H9 (cell line): ENCODE measurements at regions not wholly inside any gene's neighbourhood (a gene's known extent, or its start where the extent isn't known, plus 50 kb on each side); places are given as distances from the start of the nearest gene placed in this dataset.

Source experiments
- DNase-seq: peaks from one replicate; pipeline ENCODE4 v3.0.0-alpha.2; 2017
- H2AFZ ChIP-seq: one replicate; pipeline ENCODE4 v1.6.1; 2013; ENCODE audit warnings: mild to moderate bottlenecking, low read length, control low read depth, moderate library complexity
- H2AK5ac ChIP-seq: 2 replicates; pipeline ENCODE4 v1.6.1; 2013; ENCODE audit warnings: low read length, control low read depth, mixed read lengths; ENCODE audit not compliant: insufficient read length
- H2BK120ac ChIP-seq: one replicate; pipeline ENCODE4 v1.6.1; 2013; ENCODE audit warnings: low read depth, mild to moderate bottlenecking, low read length, control low read depth, inconsistent platforms; ENCODE audit not compliant: poor library complexity, severe bottlenecking
- H2BK12ac ChIP-seq: 2 replicates; pipeline ENCODE4 v1.6.1; 2013; ENCODE audit warnings: low read length, control low read depth, mixed read lengths, low read depth; ENCODE audit not compliant: insufficient read length
- H2BK15ac ChIP-seq: 2 replicates; pipeline ENCODE4 v1.6.1; 2013; ENCODE audit warnings: low read depth, low read length, control low read depth
- H2BK20ac ChIP-seq: one replicate; pipeline ENCODE4 v1.6.1; 2013; ENCODE audit warnings: low read depth, mild to moderate bottlenecking, low read length, control low read depth, inconsistent platforms; ENCODE audit not compliant: poor library complexity, severe bottlenecking
- H2BK5ac ChIP-seq: 2 replicates; pipeline ENCODE4 v1.6.1; 2013; ENCODE audit warnings: low read length, control low read depth, mixed read lengths; ENCODE audit not compliant: insufficient read length
- H3K14ac ChIP-seq: 2 replicates; pipeline ENCODE4 v1.6.1; 2013; ENCODE audit warnings: low read length, control low read depth; ENCODE audit not compliant: insufficient read depth
- H3K18ac ChIP-seq: 2 replicates; pipeline ENCODE4 v1.6.1; 2013; ENCODE audit warnings: low read depth, mild to moderate bottlenecking, mixed read lengths, low read length, control low read depth; ENCODE audit not compliant: insufficient read length
- H3K23ac ChIP-seq: 2 replicates; pipeline ENCODE4 v1.6.1; 2013; ENCODE audit warnings: low read length, control low read depth, mixed read lengths, low read depth; ENCODE audit not compliant: insufficient read length
- H3K23me2 ChIP-seq: 2 replicates; pipeline ENCODE4 v1.6.1; 2013; ENCODE audit warnings: low read depth, mild to moderate bottlenecking, mixed read lengths, low read length, control low read depth; ENCODE audit not compliant: insufficient read length, poor library complexity, severe bottlenecking
- H3K27ac ChIP-seq: 2 replicates; pipeline ENCODE4 v1.5.1; 2013; ENCODE audit warnings: low read length, control low read depth, mixed read lengths, low read depth; ENCODE audit not compliant: insufficient read length
- H3K27me3 ChIP-seq: 2 replicates; pipeline ENCODE4 v1.6.1; 2013; ENCODE audit warnings: low read length, control low read depth, inconsistent platforms; ENCODE audit not compliant: insufficient read depth
- H3K4ac ChIP-seq: 2 replicates; pipeline ENCODE4 v1.6.1; 2013; ENCODE audit warnings: low read depth, mild to moderate bottlenecking, control low read depth, inconsistent platforms, low read length, moderate library complexity
- H3K4me1 ChIP-seq: 2 replicates; pipeline ENCODE4 v1.6.1; 2013; ENCODE audit warnings: low read length, control low read depth, inconsistent platforms; ENCODE audit not compliant: insufficient read depth
- H3K4me2 ChIP-seq: 2 replicates; pipeline ENCODE4 v1.6.1; 2013; ENCODE audit warnings: low read length, control low read depth, mixed read lengths; ENCODE audit not compliant: insufficient read length, insufficient read depth
- H3K56ac ChIP-seq: 2 replicates; pipeline ENCODE4 v1.6.1; 2013; ENCODE audit warnings: low read depth, mild to moderate bottlenecking, mixed read lengths, low read length, control low read depth; ENCODE audit not compliant: insufficient read length
- H3K79me1 ChIP-seq: 2 replicates; pipeline ENCODE4 v1.6.1; 2013; ENCODE audit warnings: low read depth, mild to moderate bottlenecking, moderate library complexity, low read length, control low read depth, inconsistent platforms; ENCODE audit not compliant: insufficient read depth, poor library complexity, severe bottlenecking
- H3K79me2 ChIP-seq: 2 replicates; pipeline ENCODE4 v1.6.1; 2013; ENCODE audit warnings: low read length, control low read depth, inconsistent platforms; ENCODE audit not compliant: insufficient read depth
- H3K9ac ChIP-seq: 2 replicates; pipeline ENCODE4 v1.6.1; 2013; ENCODE audit warnings: low read length, control low read depth, mixed read lengths; ENCODE audit not compliant: insufficient read length; ENCODE audit errors: extremely low read depth
- H3K9me3 ChIP-seq: one replicate; pipeline ENCODE4 v1.6.1; 2013; ENCODE audit warnings: low read depth, low read length, inconsistent platforms; ENCODE audit not compliant: control insufficient read depth
- H3T11ph ChIP-seq: one replicate; pipeline ENCODE4 v1.6.1; 2013; ENCODE audit warnings: mild to moderate bottlenecking, low read length, control low read depth, inconsistent platforms
- H4K20me1 ChIP-seq: one replicate; pipeline ENCODE4 v1.6.1; 2013; ENCODE audit not compliant: control insufficient read depth, insufficient read length, insufficient read depth
- H4K5ac ChIP-seq: 2 replicates; pipeline ENCODE4 v1.6.1; 2013; ENCODE audit warnings: low read depth, mild to moderate bottlenecking, mixed read lengths, low read length, control low read depth; ENCODE audit not compliant: insufficient read length
- H4K8ac ChIP-seq: replicated peaks from 2 replicates; pipeline ENCODE4 v1.6.1; 2013; ENCODE audit warnings: low read length, control low read depth, mixed read lengths, low read depth; ENCODE audit not compliant: insufficient read length
- H4K91ac ChIP-seq: 2 replicates; pipeline ENCODE4 v1.6.1; 2013; ENCODE audit warnings: low read depth, mild to moderate bottlenecking, moderate library complexity, mixed read lengths, low read length, control low read depth; ENCODE audit not compliant: insufficient read length
- H3K27ac Mint-ChIP-seq, 3 experiments: 2 replicates in 2 of 3; 3 replicates in 1 of 3; pipeline ENCODE4 v1.8.0; 2020 to 2021; ENCODE audit warnings: mixed read lengths in 3 of 3, mild to moderate bottlenecking in 1 of 3, moderate library complexity in 1 of 3
- H3K27me3 Mint-ChIP-seq: 2 replicates; pipeline ENCODE4 v1.8.0; 2021; ENCODE audit warnings: low read depth, mild to moderate bottlenecking, moderate library complexity, mixed read lengths
- H3K36me3 Mint-ChIP-seq, 3 experiments: 2 replicates in 2 of 3; 3 replicates in 1 of 3; pipeline ENCODE4 v1.8.0; 2020 to 2021; ENCODE audit warnings: low read depth in 3 of 3, mixed read lengths in 3 of 3; ENCODE audit not compliant: insufficient read depth in 1 of 3
- H3K4me1 Mint-ChIP-seq, 2 experiments: 2 replicates each; pipeline ENCODE4 v1.8.0; 2020; ENCODE audit warnings: mixed read lengths in 2 of 2
- H3K4me3 Mint-ChIP-seq, 2 experiments: 2 replicates in 1 of 2; 3 replicates in 1 of 2; pipeline ENCODE4 v1.8.0; 2020 to 2021; ENCODE audit warnings: mild to moderate bottlenecking in 2 of 2, mixed read lengths in 2 of 2, moderate library complexity in 1 of 2
- H3K9me3 Mint-ChIP-seq, 2 experiments: 2 replicates in 1 of 2; 3 replicates in 1 of 2; pipeline ENCODE4 v1.8.0; 2020; ENCODE audit warnings: mild to moderate bottlenecking in 2 of 2, mixed read lengths in 2 of 2, moderate library complexity in 1 of 2
- WGBS: extraction: QIAGEN DNeasy Blood & Tissue Kit; methylation state at CpG from one replicate; pipeline ENCODE4 v1.1.7; 2013; ENCODE audit warnings: missing lambda C conversion rate, low lambda C conversion rate, mixed read lengths; ENCODE audit not compliant: insufficient read length; ENCODE audit errors: extremely low coverage; 5-methylcytosine and 5-hydroxymethylcytosine counted together
- TF ChIP-seq, protein P1 (sequence below): fragments of 200-600 bp; sonication (generic); conservative IDR thresholded peaks from 3 replicates; pipeline ENCODE4 v1.8.0; 2021; ENCODE audit warnings: antibody characterized with exemption, mild to moderate bottlenecking

DNA sequence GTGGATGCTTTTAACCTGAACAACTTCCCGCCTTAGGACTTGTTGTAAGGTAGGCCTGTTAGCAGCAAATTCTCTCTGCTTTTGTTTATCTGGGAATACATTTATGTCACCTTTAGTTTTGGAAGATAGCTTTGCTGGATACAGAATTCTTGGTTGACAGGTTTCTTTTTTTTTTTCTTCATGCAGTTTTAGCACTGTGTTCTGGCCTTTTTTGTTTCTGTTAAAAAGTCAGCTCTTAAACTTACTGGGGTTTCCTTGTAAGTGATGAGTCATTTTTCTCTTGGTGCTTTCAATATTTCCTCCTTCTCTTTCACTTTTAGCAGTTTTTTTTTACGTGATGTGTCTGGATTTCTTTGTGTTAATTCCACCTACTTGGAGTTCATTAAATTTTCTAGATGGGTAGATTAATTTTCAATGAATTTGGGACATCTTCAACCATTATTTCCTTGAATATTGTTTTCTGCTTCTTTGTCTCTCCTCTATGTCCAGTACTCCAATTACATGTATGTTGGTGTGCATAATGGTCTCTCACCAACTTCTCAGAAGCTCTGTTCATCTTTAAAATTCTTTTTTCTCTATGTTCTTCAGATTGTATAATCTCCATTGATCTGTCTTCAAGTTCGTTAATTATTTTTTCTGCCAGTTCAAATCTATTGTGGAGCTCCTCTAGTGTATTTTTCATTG, 188.2 kb upstream of the ZNF536 start:
- no peaks in the 10 kb centered on the region for H3K4me1 ChIP-seq
- H2BK120ac ChIP-seq = no peak overlapping the region
- H4K8ac ChIP-seq = no peak overlapping the region
- no peak overlapping the region for H3K9ac ChIP-seq
- peaks cover 16% of the 10 kb centered on the region for H3K27me3 Mint-ChIP-seq
- H3K14ac ChIP-seq = no peak overlapping the region
- no peak overlapping the region for H3K4me3 Mint-ChIP-seq
- H2AFZ ChIP-seq = no peak overlapping the region
- DNase-seq = no peak
- no peak overlapping the region for H3K4me2 ChIP-seq
- no peak overlapping the region for H3K27ac ChIP-seq
- peaks cover 5 to 29% (median 16%) of the 10 kb centered on the region in 3 experiments; a peak in 6 of 7 replicates for H3K36me3 Mint-ChIP-seq
- H3K27me3 ChIP-seq = no peaks in the 10 kb centered on the region
- no peak overlapping the region for H2BK20ac ChIP-seq
- H3T11ph ChIP-seq = no peak overlapping the region
- H3K79me2 ChIP-seq = no peaks in the 10 kb centered on the region
- H3K9me3 ChIP-seq = no peaks in the 10 kb centered on the region
- no peak overlapping the region for H3K56ac ChIP-seq
- no peaks in the 10 kb centered on the region for H3K79me1 ChIP-seq
- H3K4me1 Mint-ChIP-seq = peaks cover 5% of the 10 kb centered on the region in 2 experiments
- no peaks in the 10 kb centered on the region for H3K23me2 ChIP-seq
- H3K27ac Mint-ChIP-seq = no peak overlapping the region
- H4K91ac ChIP-seq = no peak overlapping the region
- no peak overlapping the region for H2AK5ac ChIP-seq
- no peak overlapping the region for H2BK5ac ChIP-seq
- H3K4ac ChIP-seq = no peak overlapping the region
- H3K23ac ChIP-seq = no peak overlapping the region
- TF ChIP-seq, protein P1, sequence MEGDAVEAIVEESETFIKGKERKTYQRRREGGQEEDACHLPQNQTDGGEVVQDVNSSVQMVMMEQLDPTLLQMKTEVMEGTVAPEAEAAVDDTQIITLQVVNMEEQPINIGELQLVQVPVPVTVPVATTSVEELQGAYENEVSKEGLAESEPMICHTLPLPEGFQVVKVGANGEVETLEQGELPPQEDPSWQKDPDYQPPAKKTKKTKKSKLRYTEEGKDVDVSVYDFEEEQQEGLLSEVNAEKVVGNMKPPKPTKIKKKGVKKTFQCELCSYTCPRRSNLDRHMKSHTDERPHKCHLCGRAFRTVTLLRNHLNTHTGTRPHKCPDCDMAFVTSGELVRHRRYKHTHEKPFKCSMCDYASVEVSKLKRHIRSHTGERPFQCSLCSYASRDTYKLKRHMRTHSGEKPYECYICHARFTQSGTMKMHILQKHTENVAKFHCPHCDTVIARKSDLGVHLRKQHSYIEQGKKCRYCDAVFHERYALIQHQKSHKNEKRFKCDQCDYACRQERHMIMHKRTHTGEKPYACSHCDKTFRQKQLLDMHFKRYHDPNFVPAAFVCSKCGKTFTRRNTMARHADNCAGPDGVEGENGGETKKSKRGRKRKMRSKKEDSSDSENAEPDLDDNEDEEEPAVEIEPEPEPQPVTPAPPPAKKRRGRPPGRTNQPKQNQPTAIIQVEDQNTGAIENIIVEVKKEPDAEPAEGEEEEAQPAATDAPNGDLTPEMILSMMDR = no peak
- no CpG with 5 or more reads among the region's 3 CpGs for WGBS
- H2BK15ac ChIP-seq = no peak overlapping the region
- no peak overlapping the region for H2BK12ac ChIP-seq
- H3K18ac ChIP-seq = no peak overlapping the region
- H3K9me3 Mint-ChIP-seq = peaks cover 61 to 69% of the 10 kb centered on the region in 2 experiments
- no peak overlapping the region for H4K5ac ChIP-seq
- no peaks in the 10 kb centered on the region for H4K20me1 ChIP-seq
